ENCODE measurements at regions not wholly inside any gene's neighbourhood (a gene's known extent, or its start where the extent isn't known, plus 50 kb on each side); places are given as distances from the start of the nearest gene placed in this dataset.

DNA sequence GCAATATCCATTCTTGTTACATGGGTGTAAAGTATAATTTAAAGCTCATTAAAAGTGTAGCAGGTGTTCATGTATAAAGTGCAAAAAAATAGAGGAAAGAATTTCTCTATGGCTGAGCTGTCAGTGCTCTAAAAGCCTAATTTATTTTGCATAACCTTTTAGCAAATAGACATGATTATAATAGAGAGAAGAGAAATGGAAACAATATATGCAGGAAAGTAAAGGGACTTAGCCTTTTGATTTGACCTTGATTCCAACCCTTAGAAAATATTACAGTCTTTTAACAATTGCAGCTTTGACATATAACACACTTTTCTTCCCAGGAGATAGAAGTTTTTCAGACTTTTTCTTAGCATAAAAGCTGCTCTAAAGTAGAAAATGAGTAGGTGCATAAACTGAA lies 978.3 kb downstream of the PCDH18 start:
- Mint-ChIP-seq H3K4me3 (no peak overlapping the region), H3K4me1 (no peaks in the 10 kb centered on the region), H3K9me3 (no peaks in the 10 kb centered on the region), H3K27me3 (ENCODE audit: low read depth) (no peaks in the 10 kb centered on the region), H3K36me3 (ENCODE audit: low read depth) (no peaks in the 10 kb centered on the region), H3K27ac (ENCODE audit: unreplicated experiment) (no peak overlapping the region)
- DNase-seq (ENCODE audit: low read depth, low spot score) = no peak
- TF ChIP-seq, protein P1, sequence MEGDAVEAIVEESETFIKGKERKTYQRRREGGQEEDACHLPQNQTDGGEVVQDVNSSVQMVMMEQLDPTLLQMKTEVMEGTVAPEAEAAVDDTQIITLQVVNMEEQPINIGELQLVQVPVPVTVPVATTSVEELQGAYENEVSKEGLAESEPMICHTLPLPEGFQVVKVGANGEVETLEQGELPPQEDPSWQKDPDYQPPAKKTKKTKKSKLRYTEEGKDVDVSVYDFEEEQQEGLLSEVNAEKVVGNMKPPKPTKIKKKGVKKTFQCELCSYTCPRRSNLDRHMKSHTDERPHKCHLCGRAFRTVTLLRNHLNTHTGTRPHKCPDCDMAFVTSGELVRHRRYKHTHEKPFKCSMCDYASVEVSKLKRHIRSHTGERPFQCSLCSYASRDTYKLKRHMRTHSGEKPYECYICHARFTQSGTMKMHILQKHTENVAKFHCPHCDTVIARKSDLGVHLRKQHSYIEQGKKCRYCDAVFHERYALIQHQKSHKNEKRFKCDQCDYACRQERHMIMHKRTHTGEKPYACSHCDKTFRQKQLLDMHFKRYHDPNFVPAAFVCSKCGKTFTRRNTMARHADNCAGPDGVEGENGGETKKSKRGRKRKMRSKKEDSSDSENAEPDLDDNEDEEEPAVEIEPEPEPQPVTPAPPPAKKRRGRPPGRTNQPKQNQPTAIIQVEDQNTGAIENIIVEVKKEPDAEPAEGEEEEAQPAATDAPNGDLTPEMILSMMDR (conservative IDR thresholded peaks at IDR 0.05) = no peak

DNA sequence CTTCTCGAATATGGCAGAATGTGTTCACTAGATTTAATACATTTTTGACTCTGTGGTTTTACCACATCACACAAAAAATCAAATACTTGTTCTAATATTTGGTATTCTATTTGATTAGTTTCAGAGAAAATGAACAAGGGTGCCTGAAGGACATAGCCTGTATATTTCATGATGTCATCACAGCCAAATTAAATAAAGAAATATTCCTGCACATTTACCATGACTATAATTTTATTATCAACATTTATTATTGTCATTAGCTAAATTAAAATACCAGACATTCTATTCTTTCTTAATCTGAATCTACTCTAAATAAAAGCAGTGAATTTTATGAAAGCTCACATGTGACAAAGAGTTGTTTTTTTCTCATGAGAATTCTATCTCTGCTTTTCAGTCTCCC lies 980.5 kb downstream of the PCDH18 start:
- H3K9me3 Mint-ChIP-seq = no peaks in the 10 kb centered on the region
- H3K27me3 Mint-ChIP-seq (ENCODE audit: low read depth) = no peaks in the 10 kb centered on the region
- no peak for DNase-seq (ENCODE audit: low read depth, low spot score)
- no peaks in the 10 kb centered on the region for H3K4me1 Mint-ChIP-seq
- no peak overlapping the region for H3K27ac Mint-ChIP-seq (ENCODE audit: unreplicated experiment)
- no peaks in the 10 kb centered on the region for H3K36me3 Mint-ChIP-seq (ENCODE audit: low read depth)
- TF ChIP-seq, protein P1 (conservative IDR thresholded peaks at IDR 0.05) = no peak
- H3K4me3 Mint-ChIP-seq = no peak overlapping the region

DNA sequence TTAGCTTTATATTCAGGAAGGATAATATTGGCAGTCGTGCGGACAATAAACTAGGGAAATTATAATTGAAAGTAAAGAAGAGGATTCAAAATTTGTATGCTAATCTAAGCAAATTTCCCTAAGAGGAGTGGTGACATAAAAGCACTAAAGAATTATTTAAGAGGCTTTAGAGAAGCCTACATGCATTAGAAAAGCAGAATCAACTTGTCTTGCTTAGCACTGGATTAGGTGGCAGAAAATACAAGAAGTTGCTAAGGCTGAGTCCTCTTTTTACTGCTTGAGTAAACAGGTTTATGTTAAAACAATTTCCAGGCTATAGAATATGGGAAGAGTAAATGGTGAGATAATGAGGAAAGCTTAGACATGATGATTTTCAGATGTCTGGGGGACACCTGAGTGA lies 991.5 kb downstream of the PCDH18 start:
- Mint-ChIP-seq H3K27ac (ENCODE audit: unreplicated experiment) (no peak overlapping the region), H3K4me3 (no peak overlapping the region)

GRCh38 chr4:136528131-136528530 lies 1004.2 kb downstream of the PCDH18 start:
- Mint-ChIP-seq H3K36me3 (ENCODE audit: low read depth) (no peaks in the 10 kb centered on the region), H3K4me1 (no peaks in the 10 kb centered on the region), H3K9me3 (no peaks in the 10 kb centered on the region), H3K27ac (ENCODE audit: unreplicated experiment) (no peak overlapping the region), H3K4me3 (no peak overlapping the region), H3K27me3 (ENCODE audit: low read depth) (no peaks in the 10 kb centered on the region)
- no peak for DNase-seq (ENCODE audit: low read depth, low spot score)
- TF ChIP-seq, protein P1 (conservative IDR thresholded peaks at IDR 0.05) = no peak

More for the DNA sequence above, 991.5 kb downstream of the PCDH18 start:
- Mint-ChIP-seq H3K36me3 (ENCODE audit: low read depth) (no peaks in the 10 kb centered on the region), H3K9me3 (peaks cover 2% of the 10 kb centered on the region), H3K4me1 (no peaks in the 10 kb centered on the region), H3K27me3 (ENCODE audit: low read depth) (no peaks in the 10 kb centered on the region)
- TF ChIP-seq, protein P1 (conservative IDR thresholded peaks at IDR 0.05) = no peak
- no peak for DNase-seq (ENCODE audit: low read depth, low spot score)

DNA sequence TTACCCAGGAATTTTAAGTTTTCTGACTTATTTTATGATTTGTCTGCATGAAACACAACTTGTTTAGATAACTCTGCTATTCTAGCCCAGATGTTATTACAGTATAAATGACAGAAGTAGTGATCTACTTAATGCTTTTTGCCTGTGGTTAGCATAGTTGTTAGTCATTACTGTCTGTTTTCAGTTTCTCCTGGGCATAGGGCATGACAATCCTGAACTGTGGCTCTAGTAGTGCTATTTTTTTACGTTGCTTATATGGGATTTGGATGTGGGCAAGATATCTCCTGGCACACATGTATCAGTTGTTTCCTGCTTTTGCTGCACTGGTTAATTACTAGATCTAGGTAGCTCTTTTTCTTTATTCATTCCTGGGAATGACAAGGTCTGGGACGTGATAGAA lies 1005.8 kb downstream of the PCDH18 start:
- TF ChIP-seq, protein P1 (conservative IDR thresholded peaks at IDR 0.05) = no peak
- Mint-ChIP-seq H3K4me3 (no peak overlapping the region), H3K9me3 (no peaks in the 10 kb centered on the region), H3K27me3 (ENCODE audit: low read depth) (no peaks in the 10 kb centered on the region), H3K4me1 (no peaks in the 10 kb centered on the region), H3K36me3 (ENCODE audit: low read depth) (no peaks in the 10 kb centered on the region), H3K27ac (ENCODE audit: unreplicated experiment) (no peak overlapping the region)
- no peak for DNase-seq (ENCODE audit: low read depth, low spot score)

DNA sequence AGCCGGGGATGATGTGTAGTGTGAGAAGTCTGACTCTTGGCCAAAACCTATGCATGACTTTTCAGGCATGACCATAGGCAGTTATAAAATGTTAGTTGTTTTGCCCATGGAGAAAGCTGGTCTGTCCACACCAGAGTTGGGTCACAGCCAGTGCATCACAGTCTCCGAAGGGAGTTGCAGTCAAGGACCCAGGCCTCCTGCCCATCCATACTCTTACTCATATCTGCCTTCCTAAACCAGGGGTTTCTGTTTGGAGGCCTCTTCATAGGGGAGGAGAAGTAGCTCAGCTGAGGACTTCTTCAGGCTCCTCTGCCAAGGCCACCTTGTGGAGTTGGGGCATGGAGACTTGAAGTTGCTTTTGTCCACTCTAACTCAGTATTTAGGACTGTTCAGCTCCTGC lies 1008.3 kb downstream of the PCDH18 start:
- Mint-ChIP-seq H3K27me3 (ENCODE audit: low read depth) (no peaks in the 10 kb centered on the region), H3K27ac (ENCODE audit: unreplicated experiment) (no peak overlapping the region), H3K36me3 (ENCODE audit: low read depth) (no peaks in the 10 kb centered on the region), H3K4me3 (no peak overlapping the region), H3K9me3 (peaks cover 7% of the 10 kb centered on the region), H3K4me1 (no peaks in the 10 kb centered on the region)
- TF ChIP-seq, protein P1 (conservative IDR thresholded peaks at IDR 0.05) = no peak
- no peak for DNase-seq (ENCODE audit: low read depth, low spot score)
